GM18502 (cell line): ENCODE measurements at regions not wholly inside any gene's neighbourhood (a gene's known extent, or its start where the extent isn't known, plus 50 kb on each side); places are given as distances from the start of the nearest gene placed in this dataset.

Source experiments
- ATAC-seq: cut with Tn5 transposase; IDR thresholded peaks from one replicate; pipeline ENCODE4 v1.9.1; 2021; ENCODE audit warnings: mild to moderate bottlenecking; ENCODE audit not compliant: unreplicated experiment, poor library complexity

GRCh38 chr12:98174428-98174809 lies 341.0 kb upstream of the TMPO start:
- no peak for ATAC-seq

GRCh38 chr12:98178126-98178525 lies 337.3 kb upstream of the TMPO start:
- no peak for ATAC-seq

GRCh38 chr12:98179151-98179550 lies 336.2 kb upstream of the TMPO start:
- no peak for ATAC-seq

GRCh38 chr12:98180603-98181002 lies 334.8 kb upstream of the TMPO start:
- ATAC-seq, result no peak

DNA sequence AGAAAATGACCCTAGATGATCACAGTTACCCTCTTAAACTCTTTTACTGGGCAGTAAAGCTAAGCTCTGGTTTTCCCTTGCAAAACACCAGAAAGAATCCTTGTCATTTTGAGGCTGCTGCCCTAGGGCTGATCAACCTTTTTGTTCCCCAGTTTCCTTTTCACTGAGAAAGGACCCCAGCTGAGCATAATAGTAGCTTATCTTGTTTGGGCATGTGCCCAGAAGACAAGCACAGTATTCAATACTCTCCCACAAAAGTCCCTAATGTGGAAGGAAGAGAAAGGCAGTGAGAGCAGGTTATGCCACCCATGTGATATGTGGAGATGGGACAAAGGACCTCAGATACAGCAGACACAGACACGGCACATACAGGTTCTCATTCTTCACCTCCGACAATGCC lies 332.6 kb upstream of the TMPO start:
- ATAC-seq, result no peak

DNA sequence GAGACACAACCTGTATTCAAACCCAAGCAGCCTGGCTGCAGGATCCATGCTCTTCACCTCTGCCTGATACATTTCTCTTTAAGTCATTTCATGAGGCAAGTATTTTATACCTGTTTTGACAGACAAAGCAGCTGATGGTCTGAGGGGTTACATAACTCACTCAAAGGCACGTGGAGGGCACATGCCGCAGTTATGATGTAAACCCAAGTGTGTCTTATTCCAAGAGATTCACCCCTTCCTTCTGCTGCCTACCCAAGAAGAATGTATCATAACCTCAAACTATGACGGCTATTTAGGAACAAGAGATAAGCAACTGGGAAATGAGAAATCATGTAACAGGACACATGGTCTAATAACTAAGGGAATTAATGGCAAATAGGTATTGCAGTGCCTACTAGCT lies 329.8 kb upstream of the TMPO start:
- ATAC-seq, result no peak

GRCh38 chr12:98188650-98189077 lies 326.7 kb upstream of the TMPO start:
- ATAC-seq, result no peak

GRCh38 chr12:98194591-98194990 lies 320.8 kb upstream of the TMPO start:
- no peak for ATAC-seq

- no peak for ATAC-seq
These were observed 317.0 kb upstream of the TMPO start for GRCh38 chr12:98198261-98198982.

- no peak for ATAC-seq
These were observed 306.6 kb upstream of the TMPO start for GRCh38 chr12:98208816-98209215.

- no peak for ATAC-seq
These were observed 303.3 kb upstream of the TMPO start for GRCh38 chr12:98211909-98212695.

DNA sequence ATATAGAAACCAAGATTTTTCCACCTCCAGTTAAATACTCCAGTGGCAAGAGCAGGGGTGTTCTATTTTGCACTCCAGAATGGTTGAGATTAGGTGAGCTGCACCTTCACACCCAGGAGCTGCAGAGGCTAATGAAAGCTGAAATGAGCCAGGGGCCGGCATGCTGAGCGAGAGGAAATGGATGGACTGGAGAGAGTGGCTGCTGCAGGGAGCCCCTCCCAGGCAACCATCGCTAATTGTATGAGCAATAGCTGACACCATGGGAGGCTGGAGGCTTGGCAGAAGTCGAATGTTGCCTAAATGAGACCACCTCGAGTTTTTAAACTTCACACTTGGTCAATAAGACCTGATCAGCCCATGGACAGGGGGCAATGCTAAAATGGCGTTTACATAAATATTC lies 301.8 kb upstream of the TMPO start:
- ATAC-seq, result no peak

DNA sequence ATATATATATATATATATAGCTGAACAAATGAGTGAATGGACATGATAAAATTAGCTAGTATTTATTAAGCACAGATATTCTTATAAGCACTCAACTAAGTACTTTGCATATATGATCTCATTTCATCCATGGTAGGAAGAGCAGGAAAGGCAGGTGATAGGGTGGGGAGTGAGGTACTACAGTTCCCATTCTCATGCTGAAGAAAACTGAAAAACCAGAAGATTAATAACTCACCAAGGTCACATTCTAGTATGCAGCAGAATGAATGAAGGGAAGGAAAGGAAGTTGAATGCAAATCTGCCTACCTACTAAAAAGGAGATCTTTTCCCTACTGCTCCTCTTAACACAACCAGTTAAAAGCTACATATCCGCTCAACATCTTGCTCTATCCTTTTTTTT lies 298.1 kb upstream of the TMPO start:
- no peak for ATAC-seq

DNA sequence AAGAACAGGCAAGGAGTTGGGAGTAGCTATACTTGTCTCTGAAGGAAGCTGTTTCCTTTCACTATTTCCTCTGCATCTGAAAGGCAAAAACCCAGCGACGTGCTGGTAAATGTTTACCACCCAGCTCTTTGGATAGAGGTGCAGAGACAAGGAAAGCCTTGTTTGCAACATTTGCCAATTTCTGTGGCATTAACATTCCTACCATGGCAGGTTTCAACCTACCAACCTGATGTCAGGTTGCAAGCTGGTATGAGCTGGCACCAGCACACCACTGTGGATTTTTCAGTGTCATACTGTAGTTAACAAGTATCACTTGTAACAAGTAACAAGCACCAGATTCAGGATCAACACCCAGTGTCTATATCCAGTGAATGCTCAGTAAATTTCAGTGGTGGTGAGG lies 294.8 kb upstream of the TMPO start:
- ATAC-seq, result no peak

GRCh38 chr12:98221243-98221808 lies 294.1 kb upstream of the TMPO start:
- ATAC-seq, result no peak

GRCh38 chr12:98222135-98222534 lies 293.3 kb upstream of the TMPO start:
- no peak for ATAC-seq

GRCh38 chr12:98224584-98225221 lies 290.7 kb upstream of the TMPO start:
- peak; percentile 71 for ATAC-seq

GRCh38 chr12:98227162-98227561 lies 288.2 kb upstream of the TMPO start:
- ATAC-seq, result no peak

GRCh38 chr12:98228683-98229539 lies 286.5 kb upstream of the TMPO start:
- ATAC-seq, result no peak

DNA sequence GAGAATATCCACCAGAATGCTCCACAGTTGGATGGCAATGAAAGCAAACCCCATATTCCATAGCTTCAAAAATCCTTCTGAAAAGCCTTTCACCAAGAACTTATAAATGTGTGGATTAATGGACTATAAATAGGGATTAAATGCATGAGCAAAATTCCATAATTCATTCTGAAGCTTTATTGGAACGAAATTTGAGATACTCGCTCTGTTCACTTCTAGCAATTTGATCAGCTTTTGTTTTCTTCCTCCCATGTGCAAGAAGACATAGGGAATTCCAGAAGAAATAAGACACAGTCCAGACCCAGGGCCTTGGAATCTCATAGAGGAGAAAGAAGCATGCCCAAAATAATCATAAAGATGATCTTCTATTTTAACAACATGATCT lies 285.9 kb upstream of the TMPO start:
- no peak for ATAC-seq
